ENCODE measurements at regions not wholly inside any gene's neighbourhood (a gene's known extent, or its start where the extent isn't known, plus 50 kb on each side); places are given as distances from the start of the nearest gene placed in this dataset.
A peak's percentile ranks its signal among the peaks of the same experiment; 100 is the strongest.

GRCh38 chr12:125455556-125455955, 390.3 kb downstream of the AACS start:
- peak; percentile 28; the same call in 1 of the 2 replicates for TF ChIP-seq CTCF (IDR thresholded peaks at IDR 0.05; ENCODE audit: low read length)
- no peak for TF ChIP-seq EZH2 (IDR thresholded peaks at IDR 0.05; ENCODE audit: borderline replicate concordance, low read length)
